ENCODE measurements at regions not wholly inside any gene's neighbourhood (a gene's known extent, or its start where the extent isn't known, plus 50 kb on each side); places are given as distances from the start of the nearest gene placed in this dataset.

DNA sequence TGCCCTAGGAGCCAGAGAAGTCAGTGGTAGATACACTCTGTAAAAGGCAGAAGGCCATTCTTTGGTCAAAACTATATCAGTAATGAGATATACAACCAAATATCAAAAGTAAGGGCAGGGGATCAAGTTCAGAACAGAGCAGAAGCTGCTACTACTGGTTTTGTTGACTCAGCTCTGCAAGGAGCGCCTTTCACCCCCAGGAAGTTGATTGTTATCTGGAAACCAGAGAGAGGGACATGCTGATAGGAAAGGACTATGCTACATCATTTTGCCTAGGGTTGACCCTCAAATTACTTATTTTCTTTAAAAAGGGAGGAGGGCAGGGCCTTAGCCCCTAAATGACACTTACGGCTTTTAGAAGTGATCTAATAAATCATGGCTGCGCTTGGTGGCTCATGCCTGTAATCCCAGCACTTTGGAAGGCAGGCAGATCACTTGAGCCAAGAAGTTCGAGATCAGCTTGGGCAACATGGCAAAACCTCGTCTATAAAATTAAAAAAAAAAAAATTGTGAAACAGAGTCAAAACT is 194.0 kb downstream of the KLHL28 start:
- TF ChIP-seq ISL1 (CRISPR knock-in tag; IDR thresholded peaks at IDR 0.05): no peak
- TF ChIP-seq CSDC2 (CRISPR knock-in tag; IDR thresholded peaks at IDR 0.05): no peak
- TF ChIP-seq ZNF8 (CRISPR knock-in tag; IDR thresholded peaks at IDR 0.05): no peak
- no peak for TF ChIP-seq ZNF70 (CRISPR knock-in tag; IDR thresholded peaks at IDR 0.05)
- TF ChIP-seq, protein P1, sequence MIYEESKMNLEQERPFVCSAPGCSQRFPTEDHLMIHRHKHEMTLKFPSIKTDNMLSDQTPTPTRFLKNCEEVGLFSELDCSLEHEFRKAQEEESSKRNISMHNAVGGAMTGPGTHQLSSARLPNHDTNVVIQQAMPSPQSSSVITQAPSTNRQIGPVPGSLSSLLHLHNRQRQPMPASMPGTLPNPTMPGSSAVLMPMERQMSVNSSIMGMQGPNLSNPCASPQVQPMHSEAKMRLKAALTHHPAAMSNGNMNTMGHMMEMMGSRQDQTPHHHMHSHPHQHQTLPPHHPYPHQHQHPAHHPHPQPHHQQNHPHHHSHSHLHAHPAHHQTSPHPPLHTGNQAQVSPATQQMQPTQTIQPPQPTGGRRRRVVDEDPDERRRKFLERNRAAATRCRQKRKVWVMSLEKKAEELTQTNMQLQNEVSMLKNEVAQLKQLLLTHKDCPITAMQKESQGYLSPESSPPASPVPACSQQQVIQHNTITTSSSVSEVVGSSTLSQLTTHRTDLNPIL (CRISPR knock-in tag; IDR thresholded peaks at IDR 0.05; ENCODE audit: low read depth): no peak
- TF ChIP-seq, protein P2, sequence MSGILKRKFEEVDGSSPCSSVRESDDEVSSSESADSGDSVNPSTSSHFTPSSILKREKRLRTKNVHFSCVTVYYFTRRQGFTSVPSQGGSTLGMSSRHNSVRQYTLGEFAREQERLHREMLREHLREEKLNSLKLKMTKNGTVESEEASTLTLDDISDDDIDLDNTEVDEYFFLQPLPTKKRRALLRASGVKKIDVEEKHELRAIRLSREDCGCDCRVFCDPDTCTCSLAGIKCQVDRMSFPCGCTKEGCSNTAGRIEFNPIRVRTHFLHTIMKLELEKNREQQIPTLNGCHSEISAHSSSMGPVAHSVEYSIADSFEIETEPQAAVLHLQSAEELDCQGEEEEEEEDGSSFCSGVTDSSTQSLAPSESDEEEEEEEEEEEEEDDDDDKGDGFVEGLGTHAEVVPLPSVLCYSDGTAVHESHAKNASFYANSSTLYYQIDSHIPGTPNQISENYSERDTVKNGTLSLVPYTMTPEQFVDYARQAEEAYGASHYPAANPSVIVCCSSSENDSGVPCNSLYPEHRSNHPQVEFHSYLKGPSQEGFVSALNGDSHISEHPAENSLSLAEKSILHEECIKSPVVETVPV (CRISPR knock-in tag; IDR thresholded peaks at IDR 0.05): no peak
- TF ChIP-seq GLIS3 (CRISPR knock-in tag; IDR thresholded peaks at IDR 0.05): no peak
- no peak for TF ChIP-seq TCF4 (CRISPR knock-in tag; IDR thresholded peaks at IDR 0.05; ENCODE audit: borderline replicate concordance)
- TF ChIP-seq ZC3H10 (CRISPR knock-in tag; IDR thresholded peaks at IDR 0.05): no peak
- no peak for TF ChIP-seq SNAI2 (CRISPR knock-in tag; IDR thresholded peaks at IDR 0.05)
- TF ChIP-seq POU6F1 (CRISPR knock-in tag; IDR thresholded peaks at IDR 0.05; ENCODE audit: borderline replicate concordance, low read depth): no peak
- TF ChIP-seq TOX (CRISPR knock-in tag; IDR thresholded peaks at IDR 0.05; ENCODE audit: borderline replicate concordance): no peak

DNA sequence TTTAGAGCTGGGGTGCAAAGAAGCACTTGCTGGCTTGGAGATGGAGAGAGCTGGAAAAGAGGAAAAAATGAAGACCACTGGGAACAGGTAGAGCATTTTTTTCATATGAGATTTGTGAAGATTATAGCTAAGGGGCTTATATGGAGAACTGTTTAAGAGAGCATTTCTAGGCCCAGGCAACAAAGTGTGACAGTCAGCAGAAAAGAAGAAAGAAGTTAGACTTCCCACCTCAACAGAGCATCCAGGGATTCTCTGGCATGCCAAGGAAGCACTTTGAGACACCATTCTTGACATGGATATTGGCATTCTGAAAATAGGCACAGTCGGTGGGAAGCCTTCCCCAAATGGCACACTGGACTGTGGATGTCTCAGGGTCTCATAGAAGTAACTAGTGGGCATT is 195.5 kb downstream of the KLHL28 start:
- no peak for TF ChIP-seq ZNF70 (CRISPR knock-in tag; IDR thresholded peaks at IDR 0.05)
- no peak for TF ChIP-seq ISL1 (CRISPR knock-in tag; IDR thresholded peaks at IDR 0.05)
- no peak for TF ChIP-seq PPARA (CRISPR knock-in tag; IDR thresholded peaks at IDR 0.05; ENCODE audit: borderline replicate concordance)
- TF ChIP-seq ZFP3 (CRISPR knock-in tag; IDR thresholded peaks at IDR 0.05): no peak
- no peak for TF ChIP-seq BACH2 (CRISPR knock-in tag; IDR thresholded peaks at IDR 0.05; ENCODE audit: borderline replicate concordance)
- no peak for TF ChIP-seq TSHZ2 (CRISPR knock-in tag; IDR thresholded peaks at IDR 0.05)
- TF ChIP-seq RARB (CRISPR knock-in tag; IDR thresholded peaks at IDR 0.05): no peak
- TF ChIP-seq TOX (CRISPR knock-in tag; IDR thresholded peaks at IDR 0.05; ENCODE audit: borderline replicate concordance): no peak
- TF ChIP-seq, protein P1 (CRISPR knock-in tag; IDR thresholded peaks at IDR 0.05; ENCODE audit: low read depth): no peak
- TF ChIP-seq ZNF565 (CRISPR knock-in tag; conservative IDR thresholded peaks at IDR 0.05; ENCODE audit: low read depth): no peak
- no peak for TF ChIP-seq ESRRG (CRISPR knock-in tag; IDR thresholded peaks at IDR 0.05)

More for the DNA sequence above, 194.0 kb downstream of the KLHL28 start:
- ATAC-seq: no peak

GRCh38 chr14:44763356-44763755 is 198.4 kb downstream of the KLHL28 start:
- no peak for ATAC-seq
- no peak for TF ChIP-seq POU6F1 (CRISPR knock-in tag; IDR thresholded peaks at IDR 0.05; ENCODE audit: borderline replicate concordance, low read depth)
- TF ChIP-seq ZNF8 (CRISPR knock-in tag; IDR thresholded peaks at IDR 0.05): no peak
- no peak for TF ChIP-seq ZFP3 (CRISPR knock-in tag; IDR thresholded peaks at IDR 0.05)
- no peak for TF ChIP-seq TOX (CRISPR knock-in tag; IDR thresholded peaks at IDR 0.05; ENCODE audit: borderline replicate concordance)
- TF ChIP-seq, protein P3, sequence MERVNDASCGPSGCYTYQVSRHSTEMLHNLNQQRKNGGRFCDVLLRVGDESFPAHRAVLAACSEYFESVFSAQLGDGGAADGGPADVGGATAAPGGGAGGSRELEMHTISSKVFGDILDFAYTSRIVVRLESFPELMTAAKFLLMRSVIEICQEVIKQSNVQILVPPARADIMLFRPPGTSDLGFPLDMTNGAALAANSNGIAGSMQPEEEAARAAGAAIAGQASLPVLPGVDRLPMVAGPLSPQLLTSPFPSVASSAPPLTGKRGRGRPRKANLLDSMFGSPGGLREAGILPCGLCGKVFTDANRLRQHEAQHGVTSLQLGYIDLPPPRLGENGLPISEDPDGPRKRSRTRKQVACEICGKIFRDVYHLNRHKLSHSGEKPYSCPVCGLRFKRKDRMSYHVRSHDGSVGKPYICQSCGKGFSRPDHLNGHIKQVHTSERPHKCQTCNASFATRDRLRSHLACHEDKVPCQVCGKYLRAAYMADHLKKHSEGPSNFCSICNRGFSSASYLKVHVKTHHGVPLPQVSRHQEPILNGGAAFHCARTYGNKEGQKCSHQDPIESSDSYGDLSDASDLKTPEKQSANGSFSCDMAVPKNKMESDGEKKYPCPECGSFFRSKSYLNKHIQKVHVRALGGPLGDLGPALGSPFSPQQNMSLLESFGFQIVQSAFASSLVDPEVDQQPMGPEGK (CRISPR knock-in tag; IDR thresholded peaks at IDR 0.05; ENCODE audit: borderline replicate concordance): no peak
- TF ChIP-seq ZC3H10 (CRISPR knock-in tag; IDR thresholded peaks at IDR 0.05): no peak
- no peak for TF ChIP-seq ZNF70 (CRISPR knock-in tag; IDR thresholded peaks at IDR 0.05)
- TF ChIP-seq SNAI2 (CRISPR knock-in tag; IDR thresholded peaks at IDR 0.05): no peak
- TF ChIP-seq ZFP30 (CRISPR knock-in tag; IDR thresholded peaks at IDR 0.05): no peak
- TF ChIP-seq TCF4 (CRISPR knock-in tag; IDR thresholded peaks at IDR 0.05; ENCODE audit: borderline replicate concordance): no peak
- TF ChIP-seq ESRRG (CRISPR knock-in tag; IDR thresholded peaks at IDR 0.05): no peak
- TF ChIP-seq CSDC2 (CRISPR knock-in tag; IDR thresholded peaks at IDR 0.05): no peak
- TF ChIP-seq ARNTL (CRISPR knock-in tag; IDR thresholded peaks at IDR 0.05; ENCODE audit: borderline replicate concordance, low read depth): no peak
- TF ChIP-seq RARB (CRISPR knock-in tag; IDR thresholded peaks at IDR 0.05): no peak
- no peak for TF ChIP-seq GLIS3 (CRISPR knock-in tag; IDR thresholded peaks at IDR 0.05)
- TF ChIP-seq, protein P1 (CRISPR knock-in tag; IDR thresholded peaks at IDR 0.05; ENCODE audit: low read depth): no peak
- TF ChIP-seq ZNF565 (CRISPR knock-in tag; conservative IDR thresholded peaks at IDR 0.05; ENCODE audit: low read depth): no peak

More for the DNA sequence above, 195.5 kb downstream of the KLHL28 start:
- ATAC-seq: no peak

Data from SK-N-SH treated with all-trans-retinoic acid at 6 μM for 48 hours (cell line).